SU-DHL-6 (cell line): ENCODE measurements at regions not wholly inside any gene's neighbourhood (a gene's known extent, or its start where the extent isn't known, plus 50 kb on each side); places are given as distances from the start of the nearest gene placed in this dataset.

Experiments
- H2AFZ ChIP-seq: fragments of 200-600 bp; sonication (generic); 2 replicates; pipeline ENCODE4 v1.6.1; 2014; ENCODE audit warnings: low read depth, mild to moderate bottlenecking, moderate library complexity, mixed read lengths, antibody characterized with exemption, low read length; ENCODE audit not compliant: severe bottlenecking
- H3F3A ChIP-seq: fragments of 200-600 bp; shearing (Covaris generic); 2 replicates; pipeline ENCODE4 v1.6.0; 2016; ENCODE audit warnings: antibody characterized with exemption, mild to moderate bottlenecking; ENCODE audit not compliant: insufficient read depth
- H3K27ac ChIP-seq: fragments of 200-600 bp; sonication (generic); 2 replicates; pipeline ENCODE4 v1.5.1; 2016; ENCODE audit warnings: low read depth, mild to moderate bottlenecking, low read length, moderate library complexity, mixed read lengths
- H3K27me3 ChIP-seq: fragments of 200-600 bp; sonication (generic), shearing (Covaris generic); 2 replicates; pipeline ENCODE4 v1.6.0; 2014; ENCODE audit warnings: mild to moderate bottlenecking, low read length
- H3K36me3 ChIP-seq: fragments of 200-600 bp; sonication (generic); 2 replicates; pipeline ENCODE4 v1.6.1; 2014; ENCODE audit warnings: mild to moderate bottlenecking, low read length, mixed read lengths
- H3K4me2 ChIP-seq: fragments of 300-600, 200-600 bp; shearing (Covaris generic), sonication (generic); 2 replicates; pipeline ENCODE4 v1.6.0; 2014; ENCODE audit warnings: low read length, low read depth, mild to moderate bottlenecking; ENCODE audit not compliant: poor library complexity, severe bottlenecking
- H3K4me3 ChIP-seq: fragments of 200-600 bp; sonication (generic); 2 replicates; pipeline ENCODE4 v1.5.1; 2014; ENCODE audit warnings: antibody characterized with exemption, low read length, mild to moderate bottlenecking, mixed read lengths; ENCODE audit not compliant: insufficient read depth, poor library complexity, severe bottlenecking
- H3K79me2 ChIP-seq: fragments of 200-600 bp; sonication (generic); 2 replicates; pipeline ENCODE4 v1.6.1; 2014; ENCODE audit warnings: mild to moderate bottlenecking, low read length, moderate library complexity; ENCODE audit not compliant: insufficient read depth
- H3K9ac ChIP-seq: fragments of 200-600 bp; sonication (generic); 2 replicates; pipeline ENCODE4 v1.7.0; 2014; ENCODE audit warnings: mild to moderate bottlenecking, low read length
- H3K9me2 ChIP-seq: fragments of 200-600 bp; sonication (generic); replicated peaks from 2 replicates; pipeline ENCODE4 v1.6.1; 2014; ENCODE audit warnings: low read length; ENCODE audit not compliant: insufficient read depth
- H3K9me3 ChIP-seq: fragments of 200-600 bp; sonication (generic); 2 replicates; pipeline ENCODE4 v1.6.1; 2014; ENCODE audit warnings: low read length, mixed read lengths; ENCODE audit not compliant: insufficient read depth
- H4K20me1 ChIP-seq: fragments of 200-600 bp; sonication (generic); 2 replicates; pipeline ENCODE4 v1.6.1; 2014; ENCODE audit warnings: low read depth, mild to moderate bottlenecking, antibody characterized with exemption, low read length, moderate library complexity, mixed read lengths
- EZH2phosphoT487 ChIP-seq: fragments of 200-600 bp; sonication (generic), shearing (Covaris generic); conservative IDR thresholded peaks from 2 replicates; pipeline ENCODE4 v1.6.1; 2018; ENCODE audit warnings: mild to moderate bottlenecking, antibody characterized with exemption, low read length, moderate library complexity, mixed read lengths
- TF ChIP-seq, protein P1 (sequence below): fragments of 200-600 bp; sonication (generic); IDR thresholded peaks from one replicate; pipeline ENCODE4 v1.5.1; 2017; ENCODE audit warnings: antibody characterized with exemption, mild to moderate bottlenecking, low read length, moderate library complexity; ENCODE audit not compliant: insufficient read depth, poor library complexity, severe bottlenecking

- Histone ChIP-seq H2AFZ (no peak overlapping the region), H3K27me3 (no peaks in the 10 kb centered on the region), H3K9ac (no peak overlapping the region), H3K9me3 (no peaks in the 10 kb centered on the region), H3K36me3 (no peaks in the 10 kb centered on the region), H3K9me2 (no peaks in the 10 kb centered on the region), H3K79me2 (no peaks in the 10 kb centered on the region), H3F3A (no peaks in the 10 kb centered on the region), H3K4me3 (no peak overlapping the region), H3K27ac (no peak overlapping the region), H4K20me1 (no peaks in the 10 kb centered on the region), H3K4me2 (no peak overlapping the region)
- TF ChIP-seq, protein P1, sequence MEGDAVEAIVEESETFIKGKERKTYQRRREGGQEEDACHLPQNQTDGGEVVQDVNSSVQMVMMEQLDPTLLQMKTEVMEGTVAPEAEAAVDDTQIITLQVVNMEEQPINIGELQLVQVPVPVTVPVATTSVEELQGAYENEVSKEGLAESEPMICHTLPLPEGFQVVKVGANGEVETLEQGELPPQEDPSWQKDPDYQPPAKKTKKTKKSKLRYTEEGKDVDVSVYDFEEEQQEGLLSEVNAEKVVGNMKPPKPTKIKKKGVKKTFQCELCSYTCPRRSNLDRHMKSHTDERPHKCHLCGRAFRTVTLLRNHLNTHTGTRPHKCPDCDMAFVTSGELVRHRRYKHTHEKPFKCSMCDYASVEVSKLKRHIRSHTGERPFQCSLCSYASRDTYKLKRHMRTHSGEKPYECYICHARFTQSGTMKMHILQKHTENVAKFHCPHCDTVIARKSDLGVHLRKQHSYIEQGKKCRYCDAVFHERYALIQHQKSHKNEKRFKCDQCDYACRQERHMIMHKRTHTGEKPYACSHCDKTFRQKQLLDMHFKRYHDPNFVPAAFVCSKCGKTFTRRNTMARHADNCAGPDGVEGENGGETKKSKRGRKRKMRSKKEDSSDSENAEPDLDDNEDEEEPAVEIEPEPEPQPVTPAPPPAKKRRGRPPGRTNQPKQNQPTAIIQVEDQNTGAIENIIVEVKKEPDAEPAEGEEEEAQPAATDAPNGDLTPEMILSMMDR, result no peak
- TF ChIP-seq EZH2phosphoT487, result no peak
Measured at GRCh38 chr13:105787632-105788031, 747.8 kb downstream of the EFNB2 start.

DNA sequence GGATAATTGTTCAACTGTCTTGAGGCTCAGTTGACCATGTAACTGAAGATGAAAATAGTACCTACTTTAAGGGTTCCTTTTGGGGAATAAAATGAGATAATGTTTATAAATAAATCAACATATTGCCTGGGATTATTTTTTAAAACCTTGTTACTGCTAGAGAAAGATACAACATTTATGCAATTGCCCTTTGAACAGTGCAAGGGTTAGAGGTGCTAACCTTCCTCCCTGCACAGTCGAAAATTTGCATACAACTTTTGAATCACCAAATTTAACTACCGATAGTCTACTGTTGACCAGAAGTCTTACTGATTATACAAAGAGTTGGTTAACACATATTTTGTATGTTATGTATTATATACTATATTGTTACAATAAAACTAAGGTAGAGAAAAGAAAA, 750.0 kb downstream of the EFNB2 start:
- Histone ChIP-seq H3K79me2 (no peaks in the 10 kb centered on the region), H3F3A (no peaks in the 10 kb centered on the region), H3K4me3 (no peak overlapping the region), H3K27ac (no peak overlapping the region), H3K9me3 (no peaks in the 10 kb centered on the region), H2AFZ (no peak overlapping the region), H4K20me1 (no peaks in the 10 kb centered on the region), H3K36me3 (no peaks in the 10 kb centered on the region), H3K9me2 (no peaks in the 10 kb centered on the region), H3K27me3 (no peaks in the 10 kb centered on the region), H3K4me2 (no peak overlapping the region), H3K9ac (no peak overlapping the region)
- TF ChIP-seq, protein P1, result no peak
- no peak for TF ChIP-seq EZH2phosphoT487

- no peaks in the 10 kb centered on the region for H3F3A ChIP-seq
- no peaks in the 10 kb centered on the region for H3K79me2 ChIP-seq
- no peak overlapping the region for H3K9ac ChIP-seq
- H3K9me3 ChIP-seq, result no peaks in the 10 kb centered on the region
- no peak overlapping the region for H3K4me2 ChIP-seq
- no peaks in the 10 kb centered on the region for H3K36me3 ChIP-seq
- no peaks in the 10 kb centered on the region for H3K9me2 ChIP-seq
- no peak overlapping the region for H2AFZ ChIP-seq
- no peaks in the 10 kb centered on the region for H3K27me3 ChIP-seq
- no peaks in the 10 kb centered on the region for H4K20me1 ChIP-seq
- H3K4me3 ChIP-seq, result no peak overlapping the region
- TF ChIP-seq, protein P1, result no peak
- no peak for TF ChIP-seq EZH2phosphoT487
- no peak overlapping the region for H3K27ac ChIP-seq
Measured at GRCh38 chr13:105783261-105783660, 752.2 kb downstream of the EFNB2 start.

GRCh38 chr13:105778196-105778595, 757.3 kb downstream of the EFNB2 start:
- H3K36me3 ChIP-seq, result no peaks in the 10 kb centered on the region
- TF ChIP-seq, protein P1, result no peak
- no peak for TF ChIP-seq EZH2phosphoT487
- no peaks in the 10 kb centered on the region for H3F3A ChIP-seq
- no peaks in the 10 kb centered on the region for H4K20me1 ChIP-seq
- no peak overlapping the region for H3K27ac ChIP-seq
- H3K79me2 ChIP-seq, result no peaks in the 10 kb centered on the region
- H3K4me3 ChIP-seq, result no peak overlapping the region
- no peak overlapping the region for H2AFZ ChIP-seq
- H3K9me2 ChIP-seq, result no peaks in the 10 kb centered on the region
- no peak overlapping the region for H3K9ac ChIP-seq
- no peaks in the 10 kb centered on the region for H3K9me3 ChIP-seq
- H3K27me3 ChIP-seq, result no peaks in the 10 kb centered on the region
- no peak overlapping the region for H3K4me2 ChIP-seq
